ENCODE measurements at regions not wholly inside any gene's neighbourhood (a gene's known extent, or its start where the extent isn't known, plus 50 kb on each side); places are given as distances from the start of the nearest gene placed in this dataset.

GRCh38 chr20:39161900-39162299, 199.8 kb downstream of the DHX35 start:
- DNase-seq = no peak

- no peak for DNase-seq
These were observed 193.8 kb downstream of the DHX35 start for GRCh38 chr20:39155971-39156370.

- DNase-seq = no peak
These were observed 190.6 kb downstream of the DHX35 start for GRCh38 chr20:39152742-39153141.

GRCh38 chr20:39152126-39152525, 190.0 kb downstream of the DHX35 start:
- DNase-seq = no peak

GRCh38 chr20:39150501-39150900, 188.4 kb downstream of the DHX35 start:
- no peak for DNase-seq

GRCh38 chr20:39146394-39146793, 184.2 kb downstream of the DHX35 start:
- DNase-seq = no peak

- DNase-seq = no peak
These were observed 183.8 kb downstream of the DHX35 start for GRCh38 chr20:39145921-39146320.

GRCh38 chr20:39144757-39145156, 182.6 kb downstream of the DHX35 start:
- no peak for DNase-seq

GRCh38 chr20:39142407-39143096, 180.4 kb downstream of the DHX35 start:
- no peak for DNase-seq

- DNase-seq = no peak
These were observed 175.2 kb downstream of the DHX35 start for GRCh38 chr20:39137299-39137698.

GRCh38 chr20:39136798-39137197, 174.7 kb downstream of the DHX35 start:
- no peak for DNase-seq

GRCh38 chr20:39135885-39136544, 173.9 kb downstream of the DHX35 start:
- no peak for DNase-seq

GRCh38 chr20:39133201-39133600, 171.1 kb downstream of the DHX35 start:
- DNase-seq = no peak

- no peak for DNase-seq
These were observed 170.4 kb downstream of the DHX35 start for GRCh38 chr20:39132511-39132910.

GRCh38 chr20:39132093-39132492, 169.9 kb downstream of the DHX35 start:
- DNase-seq = no peak

- DNase-seq = no peak
These were observed 168.5 kb downstream of the DHX35 start for GRCh38 chr20:39130627-39131026.

- no peak for DNase-seq
These were observed 167.4 kb downstream of the DHX35 start for GRCh38 chr20:39129523-39129922.

GRCh38 chr20:39124064-39124463, 161.9 kb downstream of the DHX35 start:
- DNase-seq = no peak

GRCh38 chr20:39123185-39123557, 161.0 kb downstream of the DHX35 start:
- DNase-seq = no peak

GRCh38 chr20:39117491-39117890, 155.3 kb downstream of the DHX35 start:
- DNase-seq = no peak

GRCh38 chr20:39116020-39116419, 153.9 kb downstream of the DHX35 start:
- no peak for DNase-seq

GRCh38 chr20:39112178-39112743, 150.1 kb downstream of the DHX35 start:
- no peak for DNase-seq

- no peak for DNase-seq
These were observed 149.4 kb downstream of the DHX35 start for GRCh38 chr20:39111359-39112177.

- DNase-seq = no peak
These were observed 148.6 kb downstream of the DHX35 start for GRCh38 chr20:39110819-39111136.

Measured in bone marrow (tissue), 2 donors.